CD14-positive monocyte (primary cell): ENCODE measurements at regions not wholly inside any gene's neighbourhood (a gene's known extent, or its start where the extent isn't known, plus 50 kb on each side); places are given as distances from the start of the nearest gene placed in this dataset.

Experiments
- DNase-seq, 3 donors: peaks; one replicate each; pipeline ENCODE4 v3.0.0-alpha.2; 2011 to 2022
- H2AFZ ChIP-seq: 2 replicates; pipeline ENCODE4 v1.6.0; 2012; ENCODE audit warnings: mild to moderate bottlenecking, low read depth, low read length, inconsistent platforms; ENCODE audit not compliant: insufficient read depth, poor library complexity, severe bottlenecking
- H3K27ac ChIP-seq, 2 donors: 1 replicate in 1 of 2; 2 replicates in 1 of 2; pipeline ENCODE4 v1.5.1; 2012 to 2013; ENCODE audit warnings: low read length in 2 of 2, control low read depth in 1 of 2, inconsistent platforms in 1 of 2, low read depth in 1 of 2, mild to moderate bottlenecking in 1 of 2
- H3K27me3 ChIP-seq, 2 donors: one replicate each; pipeline versions ENCODE4 v1.6.0 to v1.6.1; 2011 to 2013; ENCODE audit warnings: low read length in 2 of 2; ENCODE audit not compliant: control insufficient read depth in 2 of 2, insufficient read depth in 2 of 2
- H3K36me3 ChIP-seq, 2 donors: replicated peaks in 1 of 2; 1 replicate in 1 of 2; 2 replicates in 1 of 2; pipeline versions ENCODE4 v1.5.1 to v1.6.1; 2012 to 2013; ENCODE audit warnings: low read length in 2 of 2, control low read depth in 1 of 2, inconsistent platforms in 1 of 2, mild to moderate bottlenecking in 1 of 2; ENCODE audit not compliant: insufficient read depth in 2 of 2, control insufficient read depth in 1 of 2
- H3K4me1 ChIP-seq, 2 donors: 1 replicate in 1 of 2; 2 replicates in 1 of 2; pipeline versions ENCODE4 v1.5.1 to v1.6.1; 2012 to 2013; ENCODE audit warnings: low read length in 2 of 2, control low read depth in 1 of 2, inconsistent platforms in 1 of 2, mild to moderate bottlenecking in 1 of 2, moderate library complexity in 1 of 2; ENCODE audit not compliant: insufficient read depth in 2 of 2, control insufficient read depth in 1 of 2
- H3K4me2 ChIP-seq: replicated peaks from 2 replicates; pipeline ENCODE3; 2012; ENCODE audit warnings: low read length, moderate library complexity, mild to moderate bottlenecking; ENCODE audit not compliant: poor library complexity, severe bottlenecking; ENCODE audit errors: extremely low read depth
- H3K4me3 ChIP-seq, 3 experiments: fragments of 200-600 bp in 1 of 3; sonication (generic) in 1 of 3; replicated peaks in 1 of 3; 1 replicate in 2 of 3; 2 replicates in 1 of 3; pipeline ENCODE4 v1.5.1; 2011 to 2013; ENCODE audit warnings: low read length in 3 of 3, mild to moderate bottlenecking in 3 of 3, control low read depth in 2 of 3, low read depth in 2 of 3, inconsistent platforms in 1 of 3, moderate library complexity in 1 of 3
- H3K79me2 ChIP-seq: 2 replicates; pipeline ENCODE4 v1.6.0; 2012; ENCODE audit warnings: mild to moderate bottlenecking, control low read depth, inconsistent platforms, low read length, moderate library complexity; ENCODE audit not compliant: insufficient read depth
- H3K9ac ChIP-seq: 2 replicates; pipeline ENCODE4 v1.6.0; 2017; ENCODE audit warnings: low read length, mild to moderate bottlenecking; ENCODE audit not compliant: insufficient read depth, poor library complexity, severe bottlenecking
- H3K9me3 ChIP-seq, 2 donors: replicated peaks in 1 of 2; 1 replicate in 1 of 2; 2 replicates in 1 of 2; pipeline versions ENCODE4 v1.5.1 to v1.6.1; 2012 to 2013; ENCODE audit warnings: low read length in 2 of 2, control low read depth in 1 of 2; ENCODE audit not compliant: control insufficient read depth in 1 of 2, insufficient read depth in 1 of 2
- H4K20me1 ChIP-seq: 2 replicates; pipeline ENCODE4 v1.6.0; 2012; ENCODE audit warnings: mild to moderate bottlenecking, low read length, control low read depth, moderate library complexity; ENCODE audit not compliant: insufficient read depth
- H3K27ac Mint-ChIP-seq, 7 donors: one replicate each; pipeline ENCODE4 v1.8.0; 2020; ENCODE audit warnings: mild to moderate bottlenecking in 7 of 7, mixed read lengths in 7 of 7, moderate library complexity in 6 of 7, inconsistent platforms in 2 of 7
- H3K27me3 Mint-ChIP-seq, 3 donors: one replicate each; pipeline ENCODE4 v1.8.0; 2021 to 2022; ENCODE audit warnings: low read depth in 3 of 3, mild to moderate bottlenecking in 3 of 3, mixed read lengths in 3 of 3, moderate library complexity in 3 of 3, inconsistent platforms in 1 of 3
- H3K36me3 Mint-ChIP-seq, 2 donors: one replicate each; pipeline ENCODE4 v1.8.0; 2020; ENCODE audit warnings: mixed read lengths in 2 of 2, inconsistent platforms in 1 of 2, mild to moderate bottlenecking in 1 of 2
- H3K4me1 Mint-ChIP-seq: one replicate; pipeline ENCODE4 v1.8.0; 2020; ENCODE audit warnings: mild to moderate bottlenecking, mixed read lengths
- H3K4me3 Mint-ChIP-seq, 2 donors: one replicate each; pipeline ENCODE4 v1.8.0; 2020; ENCODE audit warnings: mild to moderate bottlenecking in 2 of 2, mixed read lengths in 2 of 2, moderate library complexity in 1 of 2
- H3K9me3 Mint-ChIP-seq, 7 donors: one replicate each; pipeline ENCODE4 v1.8.0; 2020 to 2022; ENCODE audit warnings: mixed read lengths in 7 of 7, mild to moderate bottlenecking in 6 of 7, moderate library complexity in 6 of 7, inconsistent platforms in 2 of 7
- WGBS: methylation state at CpG from one replicate; pipeline ENCODE4 v1.1.5; 2013; ENCODE audit warnings: missing lambda C conversion rate; ENCODE audit not compliant: insufficient coverage; 5-methylcytosine and 5-hydroxymethylcytosine counted together
- intact Hi-C, 2 donors: fragments of 100-400 bp; cut with micrococcal nuclease; formaldehyde crosslinking; loops; one replicate each; pipeline versions ENCODE4 v1.15.0 to v1.15.1; 2023
- TF ChIP-seq, protein P1 (sequence below): fragments of 200-600 bp; IDR thresholded peaks from one replicate; pipeline ENCODE4 v1.8.0; 2022; ENCODE audit warnings: antibody characterized with exemption, mild to moderate bottlenecking

DNA sequence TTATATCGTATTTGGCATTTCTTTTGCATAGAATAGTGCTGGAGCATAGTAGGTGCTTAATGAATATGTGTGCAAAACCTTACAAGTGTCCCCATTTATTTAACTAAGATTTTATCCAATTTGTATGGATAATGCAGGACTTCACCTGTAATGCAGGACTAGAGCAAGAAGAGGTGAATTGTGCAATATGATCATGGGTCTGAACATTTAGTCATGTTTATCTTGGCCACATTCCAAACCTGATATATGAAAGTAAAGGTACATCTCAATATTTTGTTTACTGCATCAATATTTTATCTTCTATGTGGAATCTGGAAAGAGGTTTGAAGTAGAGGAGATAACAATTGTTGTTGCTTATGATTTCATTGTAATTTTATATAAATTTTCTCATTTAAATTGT, 1626.7 kb upstream of the B3GALT2 start:
- Histone ChIP-seq H3K4me1 (no peaks in the 10 kb centered on the region), H3K27ac (no peak overlapping the region), H3K9me3 (no peaks in the 10 kb centered on the region), H3K27me3 (no peaks in the 10 kb centered on the region), H3K79me2 (no peaks in the 10 kb centered on the region), H3K9ac (no peak overlapping the region), H3K36me3 (no peaks in the 10 kb centered on the region), H3K4me2 (no peak overlapping the region), H4K20me1 (no peaks in the 10 kb centered on the region), H2AFZ (no peak overlapping the region), H3K4me3 (no peak overlapping the region)
- intact Hi-C loops: no loop called here
- Mint-ChIP-seq H3K27ac (no peak overlapping the region), H3K9me3 (peaks cover 0 to 3% (median 0%) of the 10 kb centered on the region in 7 donors), H3K27me3 (no peaks in the 10 kb centered on the region), H3K4me1 (no peaks in the 10 kb centered on the region), H3K36me3 (no peaks in the 10 kb centered on the region), H3K4me3 (no peak overlapping the region)
- TF ChIP-seq, protein P1, sequence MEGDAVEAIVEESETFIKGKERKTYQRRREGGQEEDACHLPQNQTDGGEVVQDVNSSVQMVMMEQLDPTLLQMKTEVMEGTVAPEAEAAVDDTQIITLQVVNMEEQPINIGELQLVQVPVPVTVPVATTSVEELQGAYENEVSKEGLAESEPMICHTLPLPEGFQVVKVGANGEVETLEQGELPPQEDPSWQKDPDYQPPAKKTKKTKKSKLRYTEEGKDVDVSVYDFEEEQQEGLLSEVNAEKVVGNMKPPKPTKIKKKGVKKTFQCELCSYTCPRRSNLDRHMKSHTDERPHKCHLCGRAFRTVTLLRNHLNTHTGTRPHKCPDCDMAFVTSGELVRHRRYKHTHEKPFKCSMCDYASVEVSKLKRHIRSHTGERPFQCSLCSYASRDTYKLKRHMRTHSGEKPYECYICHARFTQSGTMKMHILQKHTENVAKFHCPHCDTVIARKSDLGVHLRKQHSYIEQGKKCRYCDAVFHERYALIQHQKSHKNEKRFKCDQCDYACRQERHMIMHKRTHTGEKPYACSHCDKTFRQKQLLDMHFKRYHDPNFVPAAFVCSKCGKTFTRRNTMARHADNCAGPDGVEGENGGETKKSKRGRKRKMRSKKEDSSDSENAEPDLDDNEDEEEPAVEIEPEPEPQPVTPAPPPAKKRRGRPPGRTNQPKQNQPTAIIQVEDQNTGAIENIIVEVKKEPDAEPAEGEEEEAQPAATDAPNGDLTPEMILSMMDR: no peak
- WGBS: no CpG with 5 or more reads among the region's 1 CpG
- DNase-seq: no peak

DNA sequence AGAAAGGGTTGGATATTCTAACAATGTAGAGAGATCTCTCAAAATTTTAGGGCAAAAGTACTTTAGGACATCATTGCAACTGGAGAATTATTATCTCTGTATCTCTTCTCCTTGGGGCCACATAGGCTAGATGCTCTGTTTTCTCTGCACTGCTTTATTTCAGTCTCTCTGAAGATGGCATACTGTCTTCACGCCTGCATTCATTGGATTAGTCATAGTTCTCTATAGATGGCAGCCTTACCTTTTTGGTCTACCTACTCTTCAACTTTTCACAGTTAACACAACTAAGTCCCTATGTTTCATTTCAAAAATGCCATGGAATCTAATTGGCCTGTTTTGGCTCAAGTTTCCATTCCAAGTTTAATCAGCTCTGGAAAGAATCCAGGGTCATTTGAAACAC, 1623.3 kb upstream of the B3GALT2 start:
- Histone ChIP-seq H4K20me1 (no peaks in the 10 kb centered on the region), H3K4me1 (no peaks in the 10 kb centered on the region), H3K4me2 (no peak overlapping the region), H2AFZ (no peak overlapping the region), H3K9ac (no peak overlapping the region), H3K4me3 (no peak overlapping the region), H3K27ac (no peak overlapping the region), H3K36me3 (no peaks in the 10 kb centered on the region), H3K9me3 (no peaks in the 10 kb centered on the region), H3K27me3 (no peaks in the 10 kb centered on the region), H3K79me2 (no peaks in the 10 kb centered on the region)
- no peak for DNase-seq
- Mint-ChIP-seq H3K36me3 (no peaks in the 10 kb centered on the region), H3K4me1 (no peaks in the 10 kb centered on the region), H3K27me3 (no peaks in the 10 kb centered on the region), H3K9me3 (peaks cover 0 to 3% (median 0%) of the 10 kb centered on the region in 7 donors), H3K27ac (no peak overlapping the region), H3K4me3 (no peak overlapping the region)
- 60% methylated on average over 1 of the region's 1 CpG for WGBS
- TF ChIP-seq, protein P1: no peak
- intact Hi-C loops: no loop called here
